HG03139 (cell line): ENCODE measurements at regions not wholly inside any gene's neighbourhood (a gene's known extent, or its start where the extent isn't known, plus 50 kb on each side); places are given as distances from the start of the nearest gene placed in this dataset.

Experiments used
- ATAC-seq: cut with Tn5 transposase; IDR thresholded peaks from one replicate; pipeline ENCODE4 v1.9.1; 2021; ENCODE audit not compliant: unreplicated experiment

DNA sequence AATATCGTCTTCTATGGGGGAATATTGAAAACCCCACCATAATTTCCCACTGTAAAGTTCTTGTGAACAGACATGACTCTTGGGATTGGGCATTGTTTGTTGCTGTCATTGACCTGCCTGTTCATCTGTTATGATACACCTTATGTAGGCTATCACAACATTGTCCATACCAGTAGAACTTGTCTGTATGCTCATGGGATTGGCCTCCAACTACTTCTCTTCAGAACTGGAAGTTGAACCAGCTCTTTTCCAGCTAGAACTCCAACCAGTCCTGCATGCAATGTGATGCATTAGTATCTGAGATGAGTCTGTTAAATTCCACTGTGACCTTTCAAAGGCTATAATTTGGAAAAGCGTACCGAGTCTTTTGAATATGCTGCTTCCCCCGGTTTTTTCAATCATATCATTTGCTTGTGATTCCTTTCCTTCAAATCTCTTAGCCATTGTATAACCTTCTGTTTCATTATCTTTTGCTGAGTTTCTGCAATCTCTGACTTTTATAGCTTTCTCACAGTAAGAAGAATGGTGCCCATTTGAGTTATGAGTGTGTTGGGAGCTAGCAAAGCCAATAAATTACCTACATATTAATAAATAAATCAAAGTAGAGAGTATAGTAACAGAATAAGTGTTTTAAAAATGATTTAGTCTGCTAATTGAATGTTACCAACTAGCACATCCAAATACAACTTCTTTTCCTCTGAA, 101.9 kb downstream of the PLK2 start:
- ATAC-seq = no peak

DNA sequence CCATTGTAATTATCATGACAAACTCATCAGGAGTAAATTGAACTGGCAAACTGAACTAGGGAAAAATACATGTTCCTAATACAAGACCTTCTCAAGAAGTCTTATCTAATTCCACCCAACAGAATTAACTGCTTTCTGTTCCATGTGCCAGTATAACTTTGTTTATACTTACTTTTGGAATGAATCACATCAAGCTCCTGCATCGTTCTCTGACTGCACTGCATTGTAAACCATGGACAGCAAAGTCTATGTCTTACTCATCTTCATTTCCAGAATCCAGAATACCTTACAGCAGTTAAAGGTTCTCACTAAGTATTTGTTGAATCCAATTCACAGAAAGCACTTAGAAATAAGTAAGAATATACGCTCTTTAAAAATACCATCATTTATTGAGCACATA, 102.8 kb downstream of the PLK2 start:
- no peak for ATAC-seq

DNA sequence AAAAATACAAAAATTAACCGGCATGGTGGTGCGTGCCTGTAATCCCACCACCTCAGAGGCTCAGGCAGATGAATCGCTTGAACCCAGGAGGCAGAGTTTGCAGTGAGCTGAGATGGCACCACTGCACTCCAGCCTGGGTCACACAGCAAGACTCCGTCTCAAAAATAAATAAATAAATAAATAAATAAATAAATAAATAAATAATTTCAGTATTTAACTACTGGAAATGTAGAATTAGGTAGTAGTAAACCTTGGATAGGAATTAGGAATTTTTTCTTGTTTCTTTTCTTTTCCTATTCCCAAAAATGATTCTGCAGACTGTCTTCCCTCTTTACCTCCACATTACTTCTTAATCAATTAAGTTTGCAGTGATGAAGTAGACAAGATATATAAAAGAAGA, 103.2 kb downstream of the PLK2 start:
- no peak for ATAC-seq

DNA sequence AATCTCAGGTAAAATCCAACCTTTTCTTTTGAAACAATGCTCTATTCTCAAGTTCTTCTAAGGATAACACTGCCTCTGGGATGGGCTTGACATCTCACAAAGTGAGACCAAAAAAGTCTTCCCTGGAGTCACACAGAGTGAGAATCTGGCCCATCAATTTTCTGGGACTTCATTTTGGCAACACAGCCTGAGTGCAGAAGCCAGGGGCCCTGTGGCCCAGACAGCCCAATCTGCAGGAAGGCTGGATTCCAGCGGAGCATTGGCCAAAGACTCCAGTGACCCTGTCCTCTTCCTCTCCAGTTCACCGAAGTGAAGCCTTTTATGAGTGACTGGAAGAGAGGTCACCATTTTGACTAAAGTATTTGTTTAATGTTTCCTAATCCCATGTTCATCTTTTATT, 105.1 kb downstream of the PLK2 start:
- ATAC-seq = no peak

DNA sequence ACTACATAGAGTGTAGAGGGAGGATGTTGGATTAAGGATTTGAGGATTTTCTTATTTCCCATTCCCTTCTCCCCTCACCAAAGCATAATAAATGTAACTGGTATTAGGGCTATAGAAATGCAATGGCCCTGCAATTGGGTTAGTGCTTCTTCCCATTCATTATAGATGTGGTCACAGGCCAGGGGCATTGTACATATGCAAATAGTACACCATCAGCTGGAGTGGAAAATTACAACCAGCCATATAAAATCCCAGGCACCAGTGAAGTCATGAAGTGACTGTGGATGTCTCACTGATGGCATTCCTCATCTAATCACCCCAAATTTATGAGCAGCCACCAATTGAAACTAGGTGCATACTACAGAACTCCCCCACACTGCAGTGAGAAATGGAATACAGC, 105.9 kb downstream of the PLK2 start:
- no peak for ATAC-seq

DNA sequence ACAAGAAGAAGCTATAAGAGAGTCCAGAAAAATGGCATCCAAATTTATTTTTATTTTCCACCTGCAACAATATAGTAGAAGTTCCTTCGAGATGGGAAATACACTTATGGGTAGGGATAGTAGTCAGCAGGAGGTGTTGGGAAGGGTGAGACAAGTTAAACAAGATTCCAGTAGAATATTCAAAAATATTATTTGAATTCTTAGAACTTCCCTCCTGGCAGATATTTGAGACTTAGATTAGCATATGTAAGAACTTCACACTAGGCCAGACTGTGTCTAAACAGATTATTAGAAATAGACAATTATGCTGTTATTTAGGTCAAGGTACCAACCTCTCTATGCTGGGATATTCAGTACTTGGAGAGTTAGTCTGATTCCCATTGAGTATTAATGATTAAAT, 108.7 kb downstream of the PLK2 start:
- ATAC-seq = no peak

DNA sequence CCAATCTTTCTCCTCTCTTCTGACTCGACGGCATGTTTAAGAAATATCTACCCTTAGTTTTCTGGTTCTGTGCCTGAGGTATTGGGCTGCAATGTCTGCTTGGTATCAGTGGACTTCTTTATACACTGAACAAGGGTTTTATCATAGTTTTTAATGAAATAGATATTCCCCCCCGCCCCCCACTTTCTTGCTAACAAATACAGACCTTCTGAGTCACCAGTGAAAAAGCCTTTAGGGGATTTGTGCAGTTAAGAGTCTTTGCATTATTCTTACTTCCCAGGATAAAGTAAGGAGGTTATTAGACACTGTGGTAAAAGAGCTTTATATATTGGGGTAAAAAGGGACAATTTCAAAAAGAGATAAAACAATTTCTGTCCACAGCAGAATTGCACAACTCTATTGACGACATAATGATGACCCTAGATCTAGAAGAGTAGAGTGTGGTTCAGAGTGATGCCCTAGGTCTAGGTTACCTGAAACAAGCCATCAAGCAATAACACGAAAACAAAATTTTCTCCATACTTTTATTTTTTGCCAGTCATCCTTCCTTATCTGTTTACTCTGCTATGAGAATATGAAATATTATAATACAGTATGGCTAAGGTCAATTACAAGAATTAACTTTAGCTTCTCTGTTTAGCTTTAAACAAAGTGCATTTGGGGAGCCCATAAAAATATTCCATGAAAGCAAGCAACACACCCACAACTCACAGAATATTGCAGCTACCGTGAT, 110.7 kb downstream of the PLK2 start:
- no peak for ATAC-seq

DNA sequence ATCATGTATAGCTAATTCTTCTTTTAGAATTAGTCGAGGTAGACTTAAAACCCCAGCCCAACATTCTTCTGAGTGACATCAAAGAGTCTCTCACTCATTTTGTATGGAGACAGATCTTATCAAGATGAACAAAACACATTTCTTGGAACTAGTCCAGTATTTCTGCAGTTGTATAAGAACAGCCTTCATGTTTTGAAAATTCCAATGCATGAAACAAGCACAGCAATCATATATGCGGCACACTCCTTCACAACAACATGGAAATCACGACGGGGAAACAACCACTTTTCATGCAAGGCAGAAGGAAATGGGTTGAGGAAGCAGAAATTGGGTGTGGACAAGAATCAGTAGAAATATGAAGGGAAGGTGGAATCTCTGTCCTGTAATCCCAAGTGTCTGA, 113.8 kb downstream of the PLK2 start:
- no peak for ATAC-seq

DNA sequence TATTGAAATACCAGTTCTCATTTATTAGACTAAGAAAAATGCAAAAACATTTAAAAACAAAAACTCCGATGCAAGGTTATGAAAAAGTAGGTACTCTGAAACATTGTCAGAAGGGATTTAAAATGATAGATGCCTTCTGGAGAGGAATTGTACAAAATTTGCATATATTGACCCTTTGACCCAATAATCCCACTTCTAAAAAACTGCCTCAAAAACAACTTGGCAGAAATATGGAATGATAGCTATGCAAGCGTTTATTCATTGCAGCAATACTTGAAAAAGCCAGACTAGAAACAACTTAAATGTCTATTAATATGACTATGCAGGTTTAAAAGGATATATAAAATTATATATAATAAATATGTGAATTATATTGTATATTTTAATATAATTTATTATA, 118.4 kb downstream of the PLK2 start:
- ATAC-seq = no peak

DNA sequence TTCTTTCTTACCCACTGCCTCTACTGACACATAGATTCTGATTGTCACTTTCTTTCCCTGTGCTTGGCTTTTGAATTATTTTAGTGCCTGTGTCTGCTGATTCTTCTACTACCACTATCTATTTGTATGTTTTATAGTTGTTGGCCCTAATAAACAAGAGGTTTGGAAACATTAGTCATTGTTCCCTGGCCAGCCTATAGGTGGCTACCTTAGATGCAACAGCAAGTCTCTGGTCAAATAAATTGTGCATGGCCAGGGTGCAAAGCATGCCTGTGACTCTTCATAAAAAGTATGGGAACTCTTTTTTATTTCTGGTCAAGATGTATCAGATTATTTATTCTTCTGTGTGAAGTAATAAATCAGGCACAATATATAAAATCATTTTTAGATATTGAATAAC, 124.4 kb downstream of the PLK2 start:
- no peak for ATAC-seq

DNA sequence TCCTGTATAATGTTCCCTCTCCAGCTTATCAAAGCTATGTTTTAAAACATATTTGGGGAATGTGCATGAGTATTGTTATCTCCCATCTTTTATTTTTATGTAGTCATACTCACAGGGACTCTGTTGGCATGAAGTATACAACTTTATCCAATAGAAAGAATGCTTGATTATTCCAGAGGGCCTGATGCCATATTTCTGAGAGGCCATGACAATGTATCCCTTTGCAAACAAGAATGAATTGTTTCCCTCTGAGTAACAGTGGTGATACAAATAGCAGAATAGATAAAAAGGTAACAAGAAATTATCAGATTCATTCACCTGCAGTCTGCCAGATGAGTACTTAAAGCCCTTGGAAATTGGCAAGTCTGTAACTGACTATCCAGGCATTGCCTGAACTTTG, 125.9 kb downstream of the PLK2 start:
- ATAC-seq = no peak

DNA sequence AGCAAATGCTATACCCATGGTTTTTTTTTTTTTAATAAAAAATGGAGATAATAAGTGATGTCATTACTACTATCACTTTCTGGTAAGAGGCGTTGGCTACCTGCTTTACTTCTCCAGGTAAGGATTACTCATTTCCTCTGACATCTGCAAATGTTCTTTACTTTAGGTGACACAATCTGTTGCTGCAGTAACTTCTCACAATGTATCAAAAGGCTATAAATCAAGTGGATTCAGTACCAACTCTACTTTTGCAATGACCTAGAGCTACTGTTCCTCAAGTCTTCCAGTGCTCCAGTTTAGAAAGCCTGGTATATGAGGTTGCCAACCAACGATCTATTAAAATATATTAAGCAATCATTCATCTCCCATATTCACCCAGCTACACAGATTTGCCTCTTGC, 129.1 kb downstream of the PLK2 start:
- no peak for ATAC-seq

DNA sequence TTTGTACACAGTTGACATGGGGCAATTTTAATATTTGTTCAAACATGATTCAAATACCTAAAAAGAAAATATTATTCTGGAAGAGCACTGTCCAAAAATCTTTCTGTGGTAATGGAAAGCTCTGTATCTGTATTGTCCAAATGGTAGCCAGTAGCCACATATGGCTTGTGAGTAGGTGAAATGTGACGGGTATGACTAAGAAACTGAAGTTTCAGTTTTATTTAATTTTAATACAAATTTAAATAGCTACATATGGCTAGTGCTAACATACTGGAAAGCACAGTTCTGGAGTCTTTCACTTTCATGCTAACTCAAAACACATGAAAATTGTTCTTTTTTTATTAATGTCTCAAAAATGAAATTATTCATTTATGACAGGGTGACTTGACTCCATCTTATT, 132.6 kb downstream of the PLK2 start:
- no peak for ATAC-seq

DNA sequence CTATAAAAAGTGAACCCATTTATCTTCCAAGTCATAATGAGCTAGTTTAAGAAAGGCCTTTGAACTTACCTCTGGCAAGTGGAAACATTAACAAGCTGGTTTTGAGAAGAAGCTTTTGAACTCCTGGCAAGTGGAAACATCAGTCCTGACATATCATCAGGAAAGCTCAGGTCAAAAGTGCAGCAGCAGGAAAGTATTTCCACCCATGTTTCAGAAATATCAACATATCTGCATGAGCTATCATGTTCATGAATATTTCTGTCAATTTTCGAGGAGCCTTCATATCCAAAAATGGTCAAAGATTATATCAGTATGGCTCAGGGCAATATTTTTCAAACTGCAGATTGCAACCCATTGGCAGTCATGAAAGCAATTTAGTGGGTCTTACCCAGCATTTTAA, 133.9 kb downstream of the PLK2 start:
- no peak for ATAC-seq

DNA sequence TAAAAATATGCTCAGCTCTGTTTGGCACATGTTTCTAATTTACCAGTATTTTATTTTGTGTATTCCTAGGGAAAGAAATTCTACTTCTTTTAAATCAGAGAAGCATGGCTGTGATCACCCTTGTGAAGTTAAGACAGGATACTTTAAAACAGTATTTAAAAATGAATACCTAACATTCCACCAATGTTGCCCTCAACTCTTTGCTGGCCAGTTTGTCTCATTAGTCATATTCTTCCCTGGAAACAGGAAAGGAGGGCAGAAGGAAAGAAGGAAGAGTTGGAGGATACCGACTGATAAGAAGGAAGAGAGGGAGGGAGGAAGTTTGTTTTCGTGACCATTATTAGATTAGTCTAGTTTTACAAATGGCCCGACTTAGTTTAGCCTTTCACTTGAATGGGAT, 137.4 kb downstream of the PLK2 start:
- ATAC-seq = no peak

DNA sequence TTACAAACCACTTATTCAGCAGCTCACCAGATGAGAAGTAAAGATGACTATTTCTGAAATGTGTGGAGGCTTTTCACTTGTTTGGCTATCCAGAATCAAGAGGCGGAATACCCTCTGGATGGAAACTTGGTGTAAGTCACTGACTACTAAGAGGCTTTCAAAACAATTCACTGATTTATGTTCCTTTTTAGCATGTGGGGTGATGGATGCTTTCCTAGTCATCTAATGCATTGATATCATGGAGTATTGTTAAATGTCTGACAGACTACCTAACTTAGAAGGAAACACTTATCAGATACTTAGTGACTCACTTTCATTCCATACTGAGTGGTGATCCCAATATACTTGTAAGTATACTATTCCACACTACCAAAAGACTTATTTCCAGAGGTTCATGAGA, 141.4 kb downstream of the PLK2 start:
- ATAC-seq = no peak

DNA sequence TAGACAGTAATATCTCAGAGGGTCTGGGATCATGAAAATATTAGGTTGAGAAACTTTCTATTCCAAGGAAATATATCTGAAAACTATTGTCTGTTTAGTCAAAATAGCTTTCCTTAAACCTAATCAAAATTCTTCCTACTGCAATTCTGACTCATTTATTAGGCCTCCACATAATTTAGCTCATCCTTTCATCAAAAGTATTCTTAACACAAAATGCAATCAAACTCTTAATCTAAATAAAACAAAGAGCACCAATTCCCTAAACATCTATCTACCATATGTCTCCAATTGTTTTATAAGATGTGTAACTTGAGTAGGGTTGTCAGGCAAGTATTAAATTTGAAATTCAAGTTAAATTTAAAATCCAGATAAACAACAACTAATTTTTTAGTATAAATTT, 142.1 kb downstream of the PLK2 start:
- no peak for ATAC-seq

DNA sequence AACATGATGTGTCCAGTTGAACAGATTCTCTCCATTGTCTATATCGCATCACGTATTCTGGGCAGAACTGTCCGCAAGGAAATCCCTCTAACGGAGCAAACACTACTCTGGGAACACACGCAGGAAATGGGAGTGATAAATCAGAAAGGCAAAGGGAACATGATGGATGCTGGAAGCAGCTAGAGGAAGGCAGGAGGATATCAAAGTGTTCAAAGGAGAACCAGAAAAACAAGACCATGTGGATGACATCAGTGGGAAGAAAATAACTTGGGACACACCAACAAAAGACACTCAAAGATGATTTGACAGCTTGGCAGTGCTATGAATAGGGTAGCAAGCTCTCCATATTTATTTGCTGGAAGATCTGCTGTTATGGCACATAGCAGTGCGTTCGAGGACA, 142.9 kb downstream of the PLK2 start:
- ATAC-seq = no peak

DNA sequence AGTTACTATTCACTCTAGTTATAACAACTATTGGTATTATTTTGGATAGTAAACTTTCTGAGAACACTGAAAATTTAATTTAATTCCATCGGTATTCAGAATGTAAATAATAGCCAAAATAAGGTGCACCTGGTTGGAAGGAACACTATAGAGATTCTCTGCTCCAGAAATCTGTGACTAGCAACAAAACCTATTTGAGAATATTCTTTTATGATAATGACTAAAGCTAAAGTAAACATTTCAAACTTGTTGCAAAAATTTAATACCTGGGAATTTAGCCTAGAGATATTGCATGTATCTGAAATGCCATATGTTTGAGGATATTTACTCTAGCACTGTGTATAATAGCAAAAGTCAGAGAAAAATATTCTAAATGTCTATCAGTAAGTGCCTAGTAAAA, 144.1 kb downstream of the PLK2 start:
- ATAC-seq = no peak

DNA sequence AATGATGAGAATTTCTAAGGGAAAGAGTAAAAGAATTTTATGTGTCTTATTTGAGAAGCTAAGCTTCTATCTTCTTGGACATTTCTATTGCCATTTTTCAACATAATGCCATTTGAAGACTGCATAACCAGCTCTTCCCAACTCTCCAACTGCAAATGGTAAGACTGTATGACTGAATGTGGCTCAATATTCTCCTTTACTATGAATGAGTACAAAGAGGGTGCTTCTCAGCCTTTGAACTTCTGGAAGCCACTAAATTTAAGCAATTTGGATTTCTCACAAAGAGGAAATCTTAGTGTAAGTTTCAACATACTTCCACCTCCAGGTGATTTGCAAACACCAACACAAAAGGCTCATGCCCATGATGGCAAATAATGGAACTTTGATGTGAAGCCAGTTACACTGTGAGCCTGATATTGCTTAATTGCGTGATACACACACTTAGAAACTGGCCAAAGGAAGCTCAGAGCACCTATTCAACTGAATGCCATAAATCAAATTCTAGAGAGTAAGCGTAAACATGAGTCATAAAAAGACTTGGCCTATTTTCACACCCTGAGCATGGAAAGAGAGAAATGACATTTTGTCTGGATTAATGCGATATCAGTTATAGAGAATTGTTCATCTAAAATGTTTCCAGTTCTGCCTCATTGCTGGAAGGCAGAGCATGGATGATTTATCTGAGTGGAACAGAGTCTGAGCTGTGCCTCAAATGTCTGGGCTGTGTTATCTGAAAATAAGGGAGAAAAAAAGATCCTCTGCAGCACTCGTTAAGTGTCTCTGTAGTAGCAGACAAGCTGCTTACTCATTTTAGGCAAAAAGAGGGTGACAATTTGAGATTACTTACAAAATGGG, 145.3 kb downstream of the PLK2 start:
- ATAC-seq = no peak

DNA sequence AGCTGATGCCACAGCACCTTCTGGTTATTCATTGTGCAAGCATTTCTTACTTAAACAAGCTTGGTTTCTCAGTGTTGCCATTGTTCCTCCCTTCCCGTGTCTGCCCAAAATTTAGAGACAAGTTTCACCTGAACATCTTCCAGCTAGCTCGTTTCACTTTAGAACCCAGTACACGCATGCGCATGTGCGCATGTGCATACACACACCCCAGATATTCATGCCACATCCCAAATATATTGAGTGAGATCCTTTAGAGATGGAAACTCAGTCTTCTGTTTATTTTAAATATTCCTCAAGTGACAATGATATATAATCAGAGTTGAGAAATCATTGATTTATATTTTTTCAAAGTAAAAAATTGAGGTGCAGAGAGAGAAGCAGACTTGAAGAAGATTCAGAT, 147.6 kb downstream of the PLK2 start:
- ATAC-seq = no peak

DNA sequence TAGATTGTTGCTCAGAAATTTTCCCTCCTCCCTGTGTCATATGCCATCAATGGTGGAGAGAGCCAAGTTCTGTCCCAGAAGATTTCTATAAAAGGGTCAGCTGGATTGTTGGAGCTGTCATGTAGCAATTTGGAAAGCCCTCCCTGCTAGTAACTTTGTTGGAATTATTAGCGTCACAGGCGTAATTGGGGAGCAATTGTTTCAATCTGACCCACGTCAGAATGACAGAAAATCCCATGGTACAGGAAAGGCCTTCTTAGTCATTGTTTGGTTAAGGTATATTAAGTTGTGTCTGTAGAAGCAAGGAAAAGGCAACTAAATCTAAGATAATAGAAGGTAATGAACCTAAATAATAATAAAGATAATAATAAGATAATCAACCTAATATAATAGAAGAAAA, 148.4 kb downstream of the PLK2 start:
- no peak for ATAC-seq
